Ovary (tissue), 3 donors: ENCODE measurements at regions not wholly inside any gene's neighbourhood (a gene's known extent, or its start where the extent isn't known, plus 50 kb on each side); places are given as distances from the start of the nearest gene placed in this dataset.

Source experiments
- EP300 ChIP-seq: sonication (generic); formaldehyde crosslinking; IDR thresholded peaks from one replicate; pipeline ENCODE4 v1.6.1; 2017; ENCODE audit warnings: antibody characterized with exemption
- POLR2A ChIP-seq: fragments of 450-650 bp; IDR thresholded peaks from one replicate; pipeline ENCODE4 v1.6.1; 2017; ENCODE audit warnings: antibody characterized with exemption, mild to moderate bottlenecking, moderate library complexity
- TF ChIP-seq, protein P1 (sequence below), 3 donors: fragments of 450-650 bp in 2 of 3; fragments of 200-600 bp in 1 of 3; IDR thresholded peaks; one replicate each; pipeline versions ENCODE4 v1.5.1 to v1.8.0; 2016 to 2022; ENCODE audit warnings: antibody characterized with exemption in 3 of 3, mild to moderate bottlenecking in 1 of 3
- donor health status: DM: no; HTN: no; CAD: no.

GRCh38 chr4:121255986-121256750 is 92.0 kb upstream of the TNIP3 start:
- TF ChIP-seq, protein P1, sequence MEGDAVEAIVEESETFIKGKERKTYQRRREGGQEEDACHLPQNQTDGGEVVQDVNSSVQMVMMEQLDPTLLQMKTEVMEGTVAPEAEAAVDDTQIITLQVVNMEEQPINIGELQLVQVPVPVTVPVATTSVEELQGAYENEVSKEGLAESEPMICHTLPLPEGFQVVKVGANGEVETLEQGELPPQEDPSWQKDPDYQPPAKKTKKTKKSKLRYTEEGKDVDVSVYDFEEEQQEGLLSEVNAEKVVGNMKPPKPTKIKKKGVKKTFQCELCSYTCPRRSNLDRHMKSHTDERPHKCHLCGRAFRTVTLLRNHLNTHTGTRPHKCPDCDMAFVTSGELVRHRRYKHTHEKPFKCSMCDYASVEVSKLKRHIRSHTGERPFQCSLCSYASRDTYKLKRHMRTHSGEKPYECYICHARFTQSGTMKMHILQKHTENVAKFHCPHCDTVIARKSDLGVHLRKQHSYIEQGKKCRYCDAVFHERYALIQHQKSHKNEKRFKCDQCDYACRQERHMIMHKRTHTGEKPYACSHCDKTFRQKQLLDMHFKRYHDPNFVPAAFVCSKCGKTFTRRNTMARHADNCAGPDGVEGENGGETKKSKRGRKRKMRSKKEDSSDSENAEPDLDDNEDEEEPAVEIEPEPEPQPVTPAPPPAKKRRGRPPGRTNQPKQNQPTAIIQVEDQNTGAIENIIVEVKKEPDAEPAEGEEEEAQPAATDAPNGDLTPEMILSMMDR (IDR thresholded peaks at IDR 0.05), result no peak
- no peak for TF ChIP-seq POLR2A
- TF ChIP-seq EP300, result no peak
